OCI-LY1 (cell line): ENCODE measurements at regions not wholly inside any gene's neighbourhood (a gene's known extent, or its start where the extent isn't known, plus 50 kb on each side); places are given as distances from the start of the nearest gene placed in this dataset.

Source experiments
- EZH2 ChIP-seq: fragments of 200-600 bp; sonication (generic), shearing (Covaris generic); IDR thresholded peaks from 2 replicates; pipeline ENCODE4 v1.8.0; 2017; ENCODE audit warnings: borderline replicate concordance, mixed run types, mild to moderate bottlenecking, antibody characterized with exemption, low read length, moderate library complexity, mixed read lengths
- TF ChIP-seq, protein P1 (sequence below): fragments of 200-600 bp; sonication (generic), shearing (Covaris generic); IDR thresholded peaks from 2 replicates; pipeline ENCODE4 v1.5.1; 2017; ENCODE audit warnings: mild to moderate bottlenecking, antibody characterized with exemption, low read length, moderate library complexity, mixed read lengths

DNA sequence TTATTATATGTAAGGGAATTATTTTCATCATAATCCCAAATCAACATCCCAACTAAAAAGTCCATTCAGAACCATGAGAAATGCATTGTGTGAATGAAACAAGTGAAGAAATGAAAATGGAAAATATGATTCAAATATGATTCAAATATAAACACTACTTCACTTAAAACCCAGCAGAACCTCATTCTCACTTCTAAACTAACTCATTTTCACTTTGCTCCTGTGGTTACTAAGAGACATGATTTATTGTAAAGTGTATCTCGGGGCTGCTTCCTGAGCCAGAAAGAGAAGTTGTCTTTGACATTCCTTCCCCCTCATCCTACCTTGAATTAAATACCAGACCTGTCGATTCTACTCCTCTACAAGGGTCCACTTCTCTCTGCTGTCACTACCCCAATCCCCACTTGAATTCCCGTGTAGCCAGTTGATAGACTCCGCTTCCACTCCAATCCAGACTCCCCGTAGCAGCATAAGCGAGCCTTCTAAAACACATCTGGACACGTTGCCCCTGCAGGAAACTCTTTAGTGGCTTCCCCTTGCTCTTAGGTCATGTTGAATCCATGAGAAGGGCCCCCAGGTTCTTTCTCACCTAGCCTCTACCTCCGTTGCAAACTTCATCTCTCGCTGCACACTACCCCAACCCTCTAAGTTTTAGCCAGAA lies 697.0 kb upstream of the ID2 start:
- TF ChIP-seq, protein P1, sequence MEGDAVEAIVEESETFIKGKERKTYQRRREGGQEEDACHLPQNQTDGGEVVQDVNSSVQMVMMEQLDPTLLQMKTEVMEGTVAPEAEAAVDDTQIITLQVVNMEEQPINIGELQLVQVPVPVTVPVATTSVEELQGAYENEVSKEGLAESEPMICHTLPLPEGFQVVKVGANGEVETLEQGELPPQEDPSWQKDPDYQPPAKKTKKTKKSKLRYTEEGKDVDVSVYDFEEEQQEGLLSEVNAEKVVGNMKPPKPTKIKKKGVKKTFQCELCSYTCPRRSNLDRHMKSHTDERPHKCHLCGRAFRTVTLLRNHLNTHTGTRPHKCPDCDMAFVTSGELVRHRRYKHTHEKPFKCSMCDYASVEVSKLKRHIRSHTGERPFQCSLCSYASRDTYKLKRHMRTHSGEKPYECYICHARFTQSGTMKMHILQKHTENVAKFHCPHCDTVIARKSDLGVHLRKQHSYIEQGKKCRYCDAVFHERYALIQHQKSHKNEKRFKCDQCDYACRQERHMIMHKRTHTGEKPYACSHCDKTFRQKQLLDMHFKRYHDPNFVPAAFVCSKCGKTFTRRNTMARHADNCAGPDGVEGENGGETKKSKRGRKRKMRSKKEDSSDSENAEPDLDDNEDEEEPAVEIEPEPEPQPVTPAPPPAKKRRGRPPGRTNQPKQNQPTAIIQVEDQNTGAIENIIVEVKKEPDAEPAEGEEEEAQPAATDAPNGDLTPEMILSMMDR: no peak
- TF ChIP-seq EZH2: no peak
